RKO (cell line): ENCODE measurements at regions not wholly inside any gene's neighbourhood (a gene's known extent, or its start where the extent isn't known, plus 50 kb on each side); places are given as distances from the start of the nearest gene placed in this dataset.

Source experiments
- DNase-seq: peaks from one replicate; pipeline ENCODE4 v3.0.0-alpha.2; 2016; ENCODE audit warnings: low spot score

DNA sequence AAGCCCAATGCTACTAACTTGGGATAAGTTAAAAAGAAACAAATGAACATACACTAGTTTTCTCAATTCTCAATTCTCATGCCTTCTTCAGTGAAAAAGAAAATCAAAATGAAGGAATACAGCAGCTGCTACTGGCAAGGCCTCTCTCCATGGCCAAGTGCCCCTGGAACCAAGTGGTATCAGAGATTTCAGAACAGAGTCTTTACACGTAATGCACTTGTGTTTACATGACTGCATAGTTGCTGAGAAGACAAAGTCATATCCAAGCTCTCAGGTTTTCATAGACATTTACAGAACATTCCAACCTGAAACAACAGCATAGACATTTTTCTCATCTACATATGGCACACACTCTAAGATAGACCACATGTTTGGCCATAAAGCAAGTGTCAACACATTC is 789.9 kb downstream of the CBLN2 start:
- DNase-seq: no peak

GRCh38 chr18:71743634-71744033 is 800.5 kb downstream of the CBLN2 start:
- no peak for DNase-seq

DNA sequence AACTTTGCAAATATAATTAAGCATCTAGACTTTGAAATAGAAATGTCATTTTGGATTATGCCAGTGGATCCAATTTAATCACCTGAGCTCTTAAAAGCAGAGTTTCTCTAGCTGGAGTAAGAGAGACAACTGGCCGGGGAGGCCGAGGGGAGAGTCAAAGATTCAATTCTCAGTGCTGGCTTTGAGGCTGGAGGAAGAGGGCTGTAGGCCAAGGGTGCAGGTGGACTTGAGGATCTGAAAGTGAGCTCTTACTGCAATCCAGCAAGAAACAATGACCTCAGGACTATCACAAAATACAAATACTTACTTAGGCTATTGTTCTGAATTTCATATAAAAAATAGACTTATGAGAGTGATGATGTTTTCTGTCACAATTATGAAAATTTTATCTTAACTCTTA is 814.5 kb downstream of the CBLN2 start:
- DNase-seq: no peak

- no peak for DNase-seq
Measured at GRCh38 chr18:71727909-71728308, 816.2 kb downstream of the CBLN2 start.

DNA sequence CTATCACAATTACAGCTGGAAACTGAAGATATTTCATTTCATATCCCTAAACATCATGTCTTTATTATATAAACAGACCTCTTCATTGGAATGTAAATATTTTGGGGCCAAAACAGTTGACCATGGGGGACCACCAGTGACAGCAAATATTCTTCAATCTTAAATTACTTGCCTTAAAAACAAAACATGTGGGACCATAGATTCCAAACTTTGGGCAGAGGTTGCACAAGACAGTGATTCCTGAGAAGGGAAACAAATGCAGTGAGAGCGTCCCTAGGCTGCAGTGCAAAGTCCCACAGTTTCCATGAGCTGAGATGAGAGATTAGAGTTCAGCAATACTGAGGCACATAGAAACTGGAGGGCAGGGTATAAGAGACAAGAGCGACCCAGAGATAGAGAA is 818.9 kb downstream of the CBLN2 start:
- no peak for DNase-seq

DNA sequence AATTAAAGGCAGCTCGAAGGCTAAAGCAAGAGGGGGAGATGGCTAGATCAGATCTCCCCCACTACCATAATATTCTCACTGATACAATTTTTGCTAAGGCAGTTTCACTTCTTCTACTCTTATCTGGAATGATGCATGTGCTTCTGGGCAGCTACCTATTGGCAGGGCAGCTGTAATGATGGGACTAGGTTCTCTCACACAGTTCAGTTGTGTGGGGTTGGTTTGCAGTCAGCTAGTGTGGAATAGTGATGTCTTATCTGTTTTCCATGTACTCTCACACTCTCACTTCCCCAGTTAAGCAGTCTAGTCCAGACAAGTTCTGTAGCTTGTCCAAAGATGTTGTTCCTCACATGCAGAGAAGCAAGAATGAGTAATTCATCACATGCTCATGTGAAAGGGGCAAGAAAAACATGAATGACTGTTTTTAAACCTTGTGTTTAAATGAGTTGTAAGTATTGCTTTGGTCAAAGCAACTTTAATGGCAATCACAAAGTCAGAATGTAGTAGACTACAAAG is 836.1 kb downstream of the CBLN2 start:
- DNase-seq: no peak

DNA sequence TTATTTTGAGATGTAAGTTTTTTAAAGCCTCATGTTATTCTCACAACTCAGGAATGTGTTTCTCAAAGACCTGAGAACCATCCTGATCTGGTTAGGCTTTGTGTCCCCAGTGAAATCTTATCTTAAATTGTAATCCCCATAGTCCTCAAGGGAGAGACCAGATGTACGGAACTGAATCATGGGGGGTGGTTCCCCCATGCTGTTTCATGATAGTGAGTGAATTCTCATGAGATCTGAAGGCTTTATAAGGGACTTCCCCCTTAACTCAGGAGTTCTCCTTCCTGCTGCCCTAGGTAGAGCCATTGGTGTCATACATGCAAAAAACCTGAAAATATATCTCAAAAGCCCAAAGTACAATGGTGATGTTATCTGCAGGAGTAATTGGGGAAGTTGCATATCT is 836.7 kb downstream of the CBLN2 start:
- no peak for DNase-seq

GRCh38 chr18:71689416-71690160 is 854.6 kb downstream of the CBLN2 start:
- DNase-seq: no peak

DNA sequence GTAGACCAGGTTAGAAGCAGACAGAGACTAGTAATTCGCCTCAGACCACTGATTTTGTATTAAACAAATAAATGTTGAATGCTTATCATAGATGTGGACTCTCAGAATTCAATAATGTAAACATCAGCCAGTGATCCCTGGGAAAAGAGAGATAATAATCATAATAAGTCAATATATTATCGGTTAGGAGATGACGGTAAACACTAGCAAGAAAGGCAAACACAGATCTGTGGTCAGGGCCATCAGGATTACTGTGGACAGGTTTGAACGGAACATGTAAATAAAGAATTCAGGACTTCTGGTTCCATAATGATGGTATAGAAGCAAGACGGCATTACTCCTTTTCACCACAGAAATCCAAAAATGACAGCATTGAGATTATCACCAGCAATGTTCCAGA is 861.6 kb downstream of the CBLN2 start:
- no peak for DNase-seq

- DNase-seq: no peak
Measured at GRCh38 chr18:71678144-71678543, 866.0 kb downstream of the CBLN2 start.

DNA sequence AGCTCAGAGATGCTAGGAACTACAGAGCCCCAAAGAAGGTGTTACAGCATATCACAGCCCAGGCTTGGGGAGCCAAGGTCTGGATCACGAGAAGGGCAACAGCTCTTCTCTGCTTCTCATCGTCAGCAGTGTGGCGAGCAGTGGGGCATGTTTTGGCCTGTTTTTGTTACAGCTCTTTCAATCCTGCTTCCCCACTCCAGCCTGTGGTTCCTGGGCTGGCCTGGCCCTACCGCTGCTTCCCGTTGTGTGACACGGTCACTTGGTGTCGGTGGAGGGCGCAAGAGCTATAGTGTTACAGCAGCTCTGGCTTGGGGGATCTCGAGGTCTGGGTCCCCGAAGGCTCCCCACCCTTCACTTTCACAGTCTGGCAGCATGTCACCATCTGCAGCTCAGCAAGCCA is 870.2 kb downstream of the CBLN2 start:
- DNase-seq: no peak

- no peak for DNase-seq
Measured at GRCh38 chr18:71673498-71673897, 870.6 kb downstream of the CBLN2 start.

- no peak for DNase-seq
Measured at GRCh38 chr18:71666481-71666880, 877.7 kb downstream of the CBLN2 start.

DNA sequence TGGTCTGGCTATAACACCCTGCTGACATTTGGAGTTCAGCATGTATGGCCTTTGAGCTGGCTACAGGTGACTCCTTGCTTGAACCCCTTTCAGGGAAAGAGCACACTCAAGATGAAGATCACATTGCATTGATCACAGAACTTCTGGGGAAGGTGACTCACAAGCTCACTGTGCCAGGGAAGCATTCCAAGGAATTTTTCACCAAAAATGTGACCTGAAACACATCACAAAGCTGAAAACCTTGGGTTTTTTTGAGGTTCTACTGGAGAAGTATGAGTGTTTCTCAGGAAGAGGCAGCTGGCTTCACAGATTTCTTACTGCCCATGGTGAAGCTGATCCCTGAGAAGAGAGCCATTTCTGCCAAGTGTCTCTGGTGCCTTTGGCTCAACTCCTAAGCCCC is 879.0 kb downstream of the CBLN2 start:
- no peak for DNase-seq

GRCh38 chr18:71643822-71644221 is 900.3 kb downstream of the CBLN2 start:
- no peak for DNase-seq

GRCh38 chr18:71630696-71631095 is 913.4 kb downstream of the CBLN2 start:
- no peak for DNase-seq

DNA sequence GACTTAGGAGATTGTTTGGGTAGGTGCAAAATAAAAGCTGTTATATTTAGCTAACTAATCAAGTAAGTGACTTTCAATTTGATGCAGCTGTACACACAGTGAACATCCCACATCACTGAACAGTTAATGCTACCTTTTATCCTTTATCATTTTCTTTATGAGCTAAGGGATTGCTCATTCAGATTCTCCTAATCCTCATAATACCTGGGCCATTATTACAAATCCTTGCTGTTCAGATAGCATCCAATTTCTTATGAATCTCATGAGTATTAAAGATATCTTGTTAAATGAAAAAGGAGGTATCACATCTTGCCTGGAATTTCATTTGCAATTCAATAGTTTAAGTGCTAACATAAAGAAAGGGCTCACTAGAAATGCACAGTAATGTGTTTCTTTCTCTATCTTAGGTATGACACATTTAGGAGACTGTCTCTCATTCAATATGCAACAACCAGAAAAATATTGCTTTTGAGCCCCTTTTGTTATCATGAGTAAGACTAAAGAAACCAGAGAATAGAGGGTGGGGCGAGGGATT is 918.5 kb downstream of the CBLN2 start:
- DNase-seq: no peak

DNA sequence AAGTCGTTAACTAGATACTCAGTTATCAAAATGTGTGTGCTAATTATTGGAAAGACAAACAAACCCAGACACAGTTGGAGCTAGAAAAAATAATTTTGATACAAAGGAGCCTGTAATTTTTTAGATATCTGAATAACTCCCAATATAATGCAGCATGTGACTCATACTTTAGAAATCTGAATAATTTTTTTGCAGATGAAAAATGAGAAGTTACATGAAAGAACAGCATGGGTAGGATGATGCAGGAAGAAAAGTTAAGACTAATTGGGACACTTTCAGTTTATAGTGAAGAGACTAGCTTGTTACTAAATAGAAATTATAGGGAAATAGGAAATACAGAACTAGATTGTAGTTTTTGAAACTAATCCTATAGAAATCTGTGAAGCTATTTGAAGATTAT is 945.8 kb downstream of the CBLN2 start:
- DNase-seq: no peak

DNA sequence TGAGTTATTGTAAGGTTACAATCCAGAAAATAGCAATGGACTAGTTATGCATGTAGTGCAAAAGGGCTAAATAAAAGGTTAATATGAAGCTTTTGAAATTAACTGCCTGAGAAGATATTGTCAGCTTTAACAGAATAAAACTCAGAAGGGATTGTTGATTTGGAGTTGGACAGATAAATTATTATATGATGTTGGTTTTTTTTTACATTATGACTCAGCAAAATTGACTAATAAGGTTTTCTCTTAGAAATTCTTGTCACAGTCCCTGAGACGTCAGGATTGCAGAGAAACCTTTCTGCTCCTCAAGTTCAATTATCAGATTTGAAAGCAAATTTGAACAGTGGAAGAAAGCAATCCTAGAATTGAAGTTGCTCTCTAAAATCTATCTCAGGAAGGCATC is 946.9 kb downstream of the CBLN2 start:
- DNase-seq: no peak

- no peak for DNase-seq
Measured at GRCh38 chr18:71583252-71583651, 960.9 kb downstream of the CBLN2 start.

GRCh38 chr18:71554686-71555085 is 989.5 kb downstream of the CBLN2 start:
- DNase-seq: no peak

DNA sequence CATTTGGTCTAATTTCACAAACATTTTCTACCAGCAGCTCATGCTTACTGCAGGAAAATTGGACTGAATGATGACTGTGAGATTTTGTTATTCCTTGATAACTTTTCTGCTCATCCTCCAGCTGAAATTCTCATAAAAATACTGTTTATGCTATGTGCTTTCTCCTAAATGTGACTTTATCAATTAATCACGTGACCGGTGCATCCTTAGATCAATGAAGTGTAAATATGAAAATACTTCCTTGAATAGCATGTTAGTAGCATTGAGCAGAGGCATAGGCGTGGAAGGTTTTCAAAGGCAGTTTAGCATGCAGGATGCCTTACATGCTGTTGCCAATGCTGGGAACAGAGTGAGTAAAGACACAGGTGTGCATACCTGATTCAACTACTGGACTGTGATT is 1002.5 kb downstream of the CBLN2 start:
- no peak for DNase-seq

- no peak for DNase-seq
Measured at GRCh38 chr18:71529703-71530303, 1014.3 kb downstream of the CBLN2 start.
